ENCODE measurements at regions not wholly inside any gene's neighbourhood (a gene's known extent, or its start where the extent isn't known, plus 50 kb on each side); places are given as distances from the start of the nearest gene placed in this dataset.

DNA sequence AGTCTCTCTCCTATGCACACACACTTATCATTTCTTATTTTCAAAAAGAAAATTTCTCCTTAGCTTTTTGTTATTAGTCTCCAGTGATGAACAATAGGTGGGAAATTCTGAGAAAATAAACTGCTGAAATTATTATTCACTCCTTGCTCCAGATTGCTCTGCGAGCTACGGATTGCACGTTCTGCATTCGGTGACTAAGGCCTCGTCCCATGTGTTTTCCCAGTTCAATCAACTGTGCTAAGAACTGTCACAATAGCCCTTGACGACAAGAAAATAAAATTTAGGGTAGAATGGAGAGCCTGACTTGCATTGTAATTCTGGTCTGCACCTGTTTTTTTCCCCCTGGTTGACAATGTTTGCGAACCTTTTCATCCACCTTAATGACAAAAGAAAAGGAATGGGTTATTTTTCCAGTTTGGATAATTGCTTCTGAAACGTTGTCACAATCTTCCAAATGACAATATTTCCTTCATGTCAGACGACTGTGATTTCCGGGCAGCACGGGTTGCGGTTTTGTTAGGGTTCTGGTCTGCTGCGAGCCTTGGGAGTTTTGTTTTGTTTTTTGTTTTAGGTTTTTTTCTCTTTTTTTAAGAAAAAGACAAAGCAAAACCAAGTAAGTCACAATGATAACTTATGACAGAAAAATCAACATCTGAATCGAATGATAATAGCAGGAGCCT lies 124.5 kb upstream of the NOCT start:
- TF ChIP-seq, protein P1, sequence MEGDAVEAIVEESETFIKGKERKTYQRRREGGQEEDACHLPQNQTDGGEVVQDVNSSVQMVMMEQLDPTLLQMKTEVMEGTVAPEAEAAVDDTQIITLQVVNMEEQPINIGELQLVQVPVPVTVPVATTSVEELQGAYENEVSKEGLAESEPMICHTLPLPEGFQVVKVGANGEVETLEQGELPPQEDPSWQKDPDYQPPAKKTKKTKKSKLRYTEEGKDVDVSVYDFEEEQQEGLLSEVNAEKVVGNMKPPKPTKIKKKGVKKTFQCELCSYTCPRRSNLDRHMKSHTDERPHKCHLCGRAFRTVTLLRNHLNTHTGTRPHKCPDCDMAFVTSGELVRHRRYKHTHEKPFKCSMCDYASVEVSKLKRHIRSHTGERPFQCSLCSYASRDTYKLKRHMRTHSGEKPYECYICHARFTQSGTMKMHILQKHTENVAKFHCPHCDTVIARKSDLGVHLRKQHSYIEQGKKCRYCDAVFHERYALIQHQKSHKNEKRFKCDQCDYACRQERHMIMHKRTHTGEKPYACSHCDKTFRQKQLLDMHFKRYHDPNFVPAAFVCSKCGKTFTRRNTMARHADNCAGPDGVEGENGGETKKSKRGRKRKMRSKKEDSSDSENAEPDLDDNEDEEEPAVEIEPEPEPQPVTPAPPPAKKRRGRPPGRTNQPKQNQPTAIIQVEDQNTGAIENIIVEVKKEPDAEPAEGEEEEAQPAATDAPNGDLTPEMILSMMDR (conservative IDR thresholded peaks at IDR 0.05; ENCODE audit: low read depth, low read length), result no peak

DNA sequence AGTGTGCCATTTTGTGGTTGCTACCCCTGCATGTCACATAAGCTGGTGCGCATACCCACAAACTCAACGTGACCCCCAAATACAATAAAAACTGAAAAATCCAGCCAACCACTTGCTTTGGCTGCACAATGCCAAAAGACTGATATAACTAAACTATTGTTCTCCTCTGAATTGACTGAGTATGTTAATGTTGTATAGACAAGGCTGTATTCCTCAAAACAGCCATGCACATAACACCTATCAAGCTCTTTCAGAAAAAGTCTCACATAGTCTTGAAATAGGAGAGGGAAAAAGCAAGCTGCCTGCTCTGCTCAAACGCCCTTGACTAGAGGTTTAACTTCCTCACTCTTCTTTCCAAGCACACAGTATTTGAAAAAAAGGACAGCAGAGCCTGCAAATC lies 126.4 kb upstream of the NOCT start:
- no peak overlapping the region for H3K4me3 ChIP-seq (ENCODE audit: low read depth, low read length)
- TF ChIP-seq, protein P1 (conservative IDR thresholded peaks at IDR 0.05; ENCODE audit: low read depth, low read length), result no peak
- no peak for DNase-seq (ENCODE audit: low read depth)

More for the DNA sequence above, 124.5 kb upstream of the NOCT start:
- no peak for DNase-seq (ENCODE audit: low read depth)
- peak overlapping the region; percentile 1 for H3K4me3 ChIP-seq (ENCODE audit: low read depth, low read length)

DNA sequence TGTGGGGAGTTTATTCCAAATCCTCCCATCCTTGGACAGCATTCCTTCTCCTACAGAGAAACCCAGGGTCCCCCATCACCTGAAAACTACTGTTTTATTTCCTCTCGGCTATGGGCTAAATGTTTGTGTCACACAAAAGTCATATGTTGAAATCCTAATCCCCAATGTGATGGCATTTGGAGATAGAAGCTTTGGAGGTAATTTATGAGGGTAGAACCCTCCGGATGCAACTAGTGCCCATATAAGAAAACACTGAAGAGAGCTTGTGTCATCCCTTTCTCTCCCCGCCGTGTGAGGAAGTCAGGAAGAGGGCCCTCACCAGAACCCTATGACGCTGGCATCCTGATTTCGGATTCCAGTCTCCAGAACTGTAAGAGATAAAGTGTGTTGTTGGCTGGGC lies 127.8 kb upstream of the NOCT start:
- TF ChIP-seq, protein P1 (conservative IDR thresholded peaks at IDR 0.05; ENCODE audit: low read depth, low read length), result no peak

DNA sequence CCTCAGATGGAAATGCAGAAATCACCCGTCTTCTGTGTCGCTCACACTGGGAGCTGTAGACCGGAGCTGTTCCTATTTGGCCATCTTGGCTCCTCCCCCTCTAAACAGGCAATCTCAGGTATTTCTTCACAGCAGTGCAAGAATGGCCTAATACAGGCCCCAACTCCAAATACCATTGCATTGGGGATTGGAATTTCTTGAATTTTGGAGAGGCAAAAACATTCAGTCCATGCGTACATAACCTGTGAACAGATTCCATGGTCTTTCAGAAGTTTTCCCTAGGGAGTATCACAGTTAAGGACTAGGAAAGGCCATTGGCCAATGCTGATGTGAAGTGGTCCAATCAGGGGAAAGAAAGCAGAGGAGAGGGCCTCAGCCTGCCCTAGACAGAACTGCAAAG lies 128.2 kb upstream of the NOCT start:
- H3K4me3 ChIP-seq (ENCODE audit: low read depth, low read length), result no peak overlapping the region
- DNase-seq (ENCODE audit: low read depth), result no peak
- TF ChIP-seq, protein P1 (conservative IDR thresholded peaks at IDR 0.05; ENCODE audit: low read depth, low read length), result no peak

More for the DNA sequence above, 127.8 kb upstream of the NOCT start:
- DNase-seq (ENCODE audit: low read depth), result no peak
- H3K4me3 ChIP-seq (ENCODE audit: low read depth, low read length), result no peak overlapping the region

DNA sequence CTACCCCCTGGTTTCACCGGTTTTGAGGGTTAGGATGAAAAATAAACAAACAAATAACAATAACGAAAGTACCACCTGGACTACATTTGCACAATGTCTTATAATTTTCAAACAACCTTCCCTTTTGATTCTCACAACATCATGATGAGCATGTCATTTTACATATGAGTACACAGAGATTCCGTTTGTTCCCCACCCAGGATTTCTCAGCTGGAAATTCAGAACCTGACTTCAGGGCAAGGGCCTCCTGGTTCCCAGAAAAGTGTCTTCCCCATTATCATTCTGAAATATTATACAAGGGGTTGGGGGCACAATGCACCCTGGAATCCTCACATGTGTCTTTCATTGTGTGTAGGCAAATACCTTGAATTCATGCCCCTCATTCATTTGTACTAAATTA lies 135.8 kb upstream of the NOCT start:
- TF ChIP-seq, protein P1 (conservative IDR thresholded peaks at IDR 0.05; ENCODE audit: low read depth, low read length), result no peak
- no peak for DNase-seq (ENCODE audit: low read depth)
- H3K4me3 ChIP-seq (ENCODE audit: low read depth, low read length), result no peak overlapping the region

- DNase-seq (ENCODE audit: low read depth), result peak; percentile 72
Measured at GRCh38 chr4:138875891-138876608, 139.5 kb upstream of the NOCT start.

More at GRCh38 chr4:138875891-138876608, 139.5 kb upstream of the NOCT start:
- TF ChIP-seq, protein P1 (conservative IDR thresholded peaks at IDR 0.05; ENCODE audit: low read depth, low read length), result no peak
- no peak overlapping the region for H3K4me3 ChIP-seq (ENCODE audit: low read depth, low read length)

Data from choroid plexus epithelial cell (primary cell).